Activated CD4-positive, CD25-positive, alpha-beta regulatory T cell treated with anti-CD3 and anti-CD28 coated beads, Interleukin-2, amount 50 U/mL, for 24 hours (primary cell): ENCODE measurements at regions not wholly inside any gene's neighbourhood (a gene's known extent, or its start where the extent isn't known, plus 50 kb on each side); places are given as distances from the start of the nearest gene placed in this dataset.

Source experiments
- ATAC-seq, 2 donors: fragments of 150-1000 bp; cut with Tn5 transposase; one replicate each; pipeline ENCODE4 v1.10.0; 2021; ENCODE audit warnings: mild to moderate bottlenecking in 1 of 2, moderate library complexity in 1 of 2

GRCh38 chr2:241924069-241924908 is 54.8 kb downstream of the RTP5 start:
- ATAC-seq: no peak

GRCh38 chr2:241924909-241925250 is 55.4 kb downstream of the RTP5 start:
- ATAC-seq: no peak

GRCh38 chr2:241925277-241925676 is 55.7 kb downstream of the RTP5 start:
- no peak for ATAC-seq

DNA sequence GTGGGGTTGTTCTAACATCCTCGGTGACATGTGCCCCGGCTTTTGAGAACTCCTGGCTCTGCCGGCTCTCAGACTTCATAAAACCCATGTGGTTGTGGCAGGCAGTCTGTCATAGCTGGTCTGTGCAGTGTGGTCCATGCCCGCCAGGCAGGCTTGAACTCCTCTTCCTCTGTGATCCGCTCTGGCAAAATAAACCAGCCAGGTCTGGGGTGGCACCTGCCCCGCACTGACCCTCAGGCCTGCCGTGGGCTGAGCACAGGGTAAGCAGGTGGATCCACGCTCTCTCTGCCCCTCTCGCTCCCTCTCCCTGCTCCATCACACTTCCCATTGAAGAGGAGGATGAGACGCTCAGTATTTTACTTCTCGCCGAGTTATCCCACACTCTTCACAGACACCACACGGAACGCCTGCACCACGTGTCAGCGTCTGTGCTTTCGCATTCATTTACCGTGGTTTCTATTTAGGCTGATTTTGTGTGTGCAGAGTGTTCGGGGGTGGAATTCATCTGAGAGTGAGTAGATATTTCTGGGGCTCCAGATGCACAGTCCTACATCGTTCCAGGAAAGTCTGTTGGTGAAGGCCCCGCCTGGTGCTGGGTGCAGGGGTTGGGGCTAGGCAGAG is 56.4 kb downstream of the RTP5 start:
- ATAC-seq: no peak

- ATAC-seq: no peak
These were observed 57.2 kb downstream of the RTP5 start for GRCh38 chr2:241926541-241927311.

DNA sequence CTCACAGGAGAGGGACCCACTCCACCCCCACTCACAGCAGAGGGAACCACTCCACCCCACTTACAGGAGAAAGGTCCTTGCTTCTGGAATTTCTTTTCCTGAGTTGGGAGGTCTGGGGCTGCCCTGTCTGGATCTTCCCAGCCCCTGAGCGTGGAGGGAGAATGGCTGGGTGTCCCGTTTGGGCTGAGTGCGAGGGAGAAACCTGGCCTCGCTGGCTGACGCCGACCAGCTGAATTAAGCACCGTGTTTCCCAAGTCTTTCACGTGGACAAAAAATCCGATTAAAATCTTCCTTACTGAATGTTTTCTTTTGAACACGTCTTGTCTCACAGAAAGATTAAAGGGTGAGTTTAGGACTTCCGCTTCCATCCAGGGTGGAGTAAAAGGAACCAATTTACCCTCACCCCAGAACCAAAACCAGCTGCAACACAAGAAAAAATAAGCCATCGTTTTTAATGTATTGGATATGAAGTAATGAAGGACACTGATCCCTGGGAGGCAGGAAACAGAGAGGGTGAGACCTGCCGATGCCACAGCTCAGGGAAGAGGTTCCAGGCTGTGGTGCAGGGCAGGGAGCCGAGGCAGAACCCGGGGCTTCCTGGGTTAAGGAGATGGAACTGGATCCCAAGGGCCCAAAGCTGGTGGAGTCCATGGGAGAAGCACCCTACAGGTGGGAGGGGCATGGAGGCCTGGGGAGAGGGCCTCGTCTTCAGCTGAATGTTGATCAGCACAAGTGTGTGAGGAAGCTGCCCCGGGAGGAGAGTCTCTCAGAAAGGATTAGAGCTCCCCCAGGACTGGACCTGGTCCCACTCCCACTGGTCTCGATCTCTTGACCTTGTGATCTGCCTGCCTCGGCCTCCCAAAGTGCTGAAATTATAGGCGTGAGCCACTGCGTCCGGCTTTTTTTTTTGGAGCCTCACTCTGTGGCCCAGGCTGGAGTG is 60.3 kb downstream of the RTP5 start:
- no peak for ATAC-seq

GRCh38 chr2:241931084-241931975 is 61.8 kb downstream of the RTP5 start:
- ATAC-seq: no peak

DNA sequence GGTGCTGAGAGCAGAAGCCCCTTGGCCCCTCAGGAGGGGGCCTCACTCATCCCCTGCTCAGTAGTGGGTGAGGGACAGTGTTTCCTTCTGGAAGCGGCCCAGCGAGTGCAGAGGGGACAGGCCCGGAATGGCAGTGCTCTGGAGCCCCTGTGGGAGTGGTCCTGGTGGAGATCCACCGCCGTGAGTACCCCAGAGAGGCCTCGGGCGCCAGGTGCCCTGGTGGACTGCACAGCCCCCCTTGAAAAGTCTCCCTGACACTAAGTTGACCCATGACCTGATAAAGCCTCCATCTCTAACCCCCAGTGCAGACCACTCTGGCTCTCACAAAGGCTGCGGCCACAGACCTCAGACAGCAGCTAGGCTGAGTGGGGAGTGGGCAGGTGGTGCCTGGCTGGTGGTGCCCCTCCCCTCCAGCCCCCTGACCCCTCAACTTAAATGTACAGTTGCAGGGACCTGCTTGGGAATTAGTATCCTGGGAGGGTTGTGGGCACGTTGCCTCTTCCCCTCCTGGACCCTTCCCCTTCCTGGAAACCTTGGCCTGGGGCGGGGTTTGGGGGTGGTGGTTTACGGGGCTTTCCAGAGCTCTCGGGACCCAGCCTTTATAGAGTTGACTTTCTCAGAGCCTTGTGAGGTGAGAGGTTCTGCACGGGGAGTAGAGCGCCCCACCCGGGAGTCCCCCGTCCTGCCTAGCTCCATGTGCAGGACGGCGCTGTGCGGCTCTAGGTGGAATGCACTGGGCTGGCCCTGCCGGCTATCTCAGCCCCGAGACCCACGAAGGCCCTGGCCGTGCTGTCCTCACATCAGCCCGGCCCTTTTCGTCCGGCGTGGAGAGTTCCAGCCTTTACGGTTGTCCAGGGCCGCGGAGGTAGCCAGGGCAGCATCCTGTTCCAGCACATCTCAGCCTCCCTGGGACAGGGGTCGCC is 62.7 kb downstream of the RTP5 start:
- no peak for ATAC-seq

GRCh38 chr2:241932899-241933178 is 63.3 kb downstream of the RTP5 start:
- ATAC-seq: no peak

DNA sequence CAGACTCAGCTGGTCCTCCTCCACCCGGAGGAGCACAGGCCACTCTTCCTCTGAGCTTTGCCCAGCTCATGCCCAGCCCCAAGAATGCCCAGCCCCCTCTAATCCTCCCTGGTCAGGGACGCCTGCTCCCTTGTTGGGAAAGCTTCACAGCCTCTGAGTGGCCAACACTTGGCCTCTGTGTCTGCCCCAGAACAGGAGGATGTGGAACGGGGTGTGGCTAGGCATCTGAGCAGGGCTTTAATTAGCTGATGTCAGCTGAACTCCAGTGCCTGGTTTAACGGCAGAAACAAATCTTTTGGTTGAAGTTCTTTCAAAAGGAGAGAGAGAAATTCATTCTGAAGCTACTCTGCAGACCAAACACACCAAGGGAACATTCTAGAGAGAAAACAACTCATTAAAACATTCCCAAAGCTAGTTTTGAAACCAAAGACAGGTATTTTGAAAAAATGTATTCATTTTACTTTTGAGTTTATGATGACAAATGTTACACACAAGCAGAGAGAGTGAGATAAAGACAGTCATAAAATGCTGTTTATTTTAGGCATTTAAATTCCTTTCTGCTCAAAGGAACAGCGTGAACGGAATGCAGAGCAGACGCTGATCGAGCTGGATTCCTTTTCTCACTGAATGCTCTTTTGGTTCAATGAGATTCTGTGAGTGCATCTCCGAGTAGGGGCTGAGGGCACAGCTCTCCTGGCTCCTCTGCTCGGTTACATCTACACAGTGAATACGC is 63.8 kb downstream of the RTP5 start:
- no peak for ATAC-seq

DNA sequence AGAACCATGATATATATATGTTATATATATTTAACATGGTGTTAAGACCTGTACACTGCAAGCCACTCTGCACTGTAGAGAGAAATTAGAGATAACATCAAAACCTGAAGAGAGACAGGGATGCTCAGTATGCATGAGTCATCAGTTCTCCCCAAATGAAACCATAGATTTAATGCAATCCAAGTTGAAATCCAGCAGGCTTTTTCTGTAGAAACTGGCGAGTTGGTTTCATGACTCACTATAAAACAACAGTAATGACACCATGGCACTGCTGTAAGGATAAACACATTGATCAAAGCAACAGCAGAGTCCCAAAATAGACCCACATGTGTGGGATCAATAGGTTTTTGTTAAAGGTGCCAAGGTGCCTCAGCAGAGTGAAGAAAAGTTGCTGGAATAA is 65.8 kb downstream of the RTP5 start:
- no peak for ATAC-seq

- ATAC-seq: no peak
These were observed 66.2 kb downstream of the RTP5 start for GRCh38 chr2:241935774-241936173.

- ATAC-seq: no peak
These were observed 67.1 kb downstream of the RTP5 start for GRCh38 chr2:241936457-241937133.

DNA sequence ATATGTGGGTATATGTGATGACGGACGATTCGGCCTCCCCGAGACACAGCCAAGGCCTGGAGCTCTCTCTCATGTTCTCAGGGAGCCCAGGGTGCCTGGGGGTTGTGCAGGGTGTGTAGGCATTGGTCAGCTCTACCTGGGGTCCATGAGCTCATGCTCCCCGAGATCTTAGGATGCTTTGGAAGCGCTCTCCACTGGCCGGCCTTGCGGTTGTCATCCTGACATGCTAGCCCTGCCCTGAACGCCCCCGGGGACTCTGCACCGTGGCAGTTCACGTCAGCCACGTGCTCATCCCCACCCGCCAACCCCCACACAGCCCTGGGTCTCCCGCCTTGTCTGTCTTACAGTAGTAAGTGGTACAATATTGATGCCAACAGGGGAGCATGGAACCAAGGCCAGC is 67.8 kb downstream of the RTP5 start:
- ATAC-seq: no peak

GRCh38 chr2:241939541-241939940 is 70.0 kb downstream of the RTP5 start:
- ATAC-seq: no peak

DNA sequence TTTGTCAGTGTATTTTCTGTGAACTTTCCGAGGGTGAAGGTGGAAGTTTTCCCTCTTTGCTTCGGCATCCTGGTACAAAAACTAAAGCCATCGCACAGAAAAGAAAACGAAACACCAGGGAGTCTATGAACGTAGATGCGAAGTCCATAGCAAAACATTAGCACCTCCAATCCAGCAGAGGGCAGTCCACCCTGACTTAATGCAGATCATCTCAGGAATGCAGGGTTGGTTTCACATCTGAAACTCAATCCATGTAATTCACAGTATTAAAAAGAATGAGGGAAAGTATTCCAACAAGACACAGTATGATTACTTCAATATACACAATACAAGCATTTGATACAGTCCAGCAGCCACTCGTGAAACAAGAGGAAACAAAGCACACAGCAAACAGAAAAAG is 70.8 kb downstream of the RTP5 start:
- no peak for ATAC-seq

- no peak for ATAC-seq
These were observed 72.3 kb downstream of the RTP5 start for GRCh38 chr2:241941691-241942301.

- ATAC-seq: no peak
These were observed 73.1 kb downstream of the RTP5 start for GRCh38 chr2:241942416-241943208.
